Pancreas (tissue), 10 donors: ENCODE measurements at regions not wholly inside any gene's neighbourhood (a gene's known extent, or its start where the extent isn't known, plus 50 kb on each side); places are given as distances from the start of the nearest gene placed in this dataset.

Experiments
- ATAC-seq, 4 donors: fragments of 200-7000 bp; cut with Tn5 transposase; one replicate each; pipeline versions ENCODE4 v1.8.0 to v1.9.1; 2020; ENCODE audit warnings: mild to moderate bottlenecking in 4 of 4, moderate library complexity in 4 of 4
- DNase-seq, 6 donors: peaks; one replicate each; pipeline ENCODE4 v3.0.0-alpha.2; 2020
- FAIRE-seq: peaks from 2 replicates; lab custom pipeline; 2012; peaks lifted over from hg19 to GRCh38; lab: Jason Lieb, UNC
- H3K27ac ChIP-seq, 4 donors: fragments of 200-600 bp; sonication (generic); 1 replicate in 3 of 4; 2 replicates in 1 of 4; pipeline versions ENCODE4 v1.5.0 to v1.8.0; 2020
- H3K27me3 ChIP-seq, 4 donors: fragments of 200-600 bp; one replicate each; pipeline ENCODE4 v1.8.0; 2021
- H3K36me3 ChIP-seq, 3 donors: fragments of 200-600 bp; sonication (generic) in 1 of 3; one replicate each; pipeline versions ENCODE4 v1.5.0 to v1.8.0; 2020 to 2021
- H3K4me1 ChIP-seq, 3 donors: fragments of 200-600 bp; one replicate each; pipeline ENCODE4 v1.8.0; 2021
- H3K4me3 ChIP-seq, 4 donors: fragments of 200-600 bp; sonication (generic) in 2 of 4; one replicate each; pipeline versions ENCODE4 v1.5.0 to v1.8.0; 2020 to 2021
- H3K9me3 ChIP-seq, 4 donors: fragments of 200-600 bp; one replicate each; pipeline ENCODE4 v1.8.0; 2021
- WGBS, 2 donors: extraction: QIAGEN DNeasy Blood & Tissue Kit; methylation state at CpG; one replicate each; pipeline ENCODE4 v1.1.7; 2013; 5-methylcytosine and 5-hydroxymethylcytosine counted together
- intact Hi-C, 3 donors: fragments of 100-400 bp; cut with DNase I; formaldehyde crosslinking; loops; one replicate each; pipeline versions ENCODE4 v1.11.1 to v1.14.2; 2022
- TF ChIP-seq, protein P1 (sequence below), 4 donors: fragments of 200-600 bp; sonication (generic) in 3 of 4; IDR thresholded peaks; one replicate each; pipeline versions ENCODE4 v1.5.0 to v1.8.0; 2021; ENCODE audit warnings: antibody characterized with exemption in 4 of 4
- donor health status: healthy with polysubstance abuse.
- donor health status: DM: no; HTN: no; CAD: no; lungs with moderate emphysema.
- donor health status: DM: no; HTN: no; CAD: no.
- donor health status: control.
- donor health status: control.
- donor health status: Bipolar disorder and iron deficiency.
- donor health status: DM: yes; HTN: yes; CAD: no.
- donor health status: DM: no; HTN: no; CAD: no.
- donor health status: DM: no; HTN: no; CAD: no.
- donor health status: DM: yes; HTN: yes; CAD: no.

DNA sequence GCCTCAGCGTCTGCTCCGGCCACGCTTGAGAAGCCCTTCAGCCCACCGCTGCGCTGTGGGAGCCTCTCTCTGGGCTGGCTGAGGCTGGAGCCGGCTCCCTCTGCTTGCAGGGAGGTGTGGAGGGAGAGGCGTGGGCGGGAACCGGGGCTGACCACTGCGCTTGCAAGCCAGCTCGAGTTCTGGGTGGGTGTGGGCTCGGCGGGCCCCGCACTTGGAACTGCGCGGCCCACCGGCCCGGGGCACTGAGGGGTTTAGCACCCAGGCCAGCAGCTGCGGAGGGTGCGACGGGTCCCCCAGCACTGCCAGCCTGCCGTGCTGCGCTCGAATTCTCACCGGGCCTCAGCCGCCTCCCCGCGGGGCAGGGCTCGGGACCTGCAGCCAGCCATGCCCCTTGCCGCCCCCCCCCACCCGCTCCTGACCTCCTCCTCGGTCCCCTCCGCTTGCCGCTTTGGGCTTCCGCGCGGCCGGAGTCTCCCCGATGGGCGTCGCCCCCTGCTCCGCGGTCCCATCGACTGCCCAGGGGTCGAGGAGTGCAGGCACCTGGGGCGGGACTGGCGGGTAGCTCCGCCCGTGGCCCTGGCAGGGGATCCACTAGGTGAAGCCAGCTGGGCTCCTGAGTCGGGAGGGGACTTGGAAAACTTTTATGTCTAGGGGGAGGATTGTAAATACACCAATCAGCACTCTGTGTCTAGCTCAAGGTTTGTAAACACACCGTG lies 106.7 kb downstream of the RAP2B start:
- H3K27me3 ChIP-seq = no peaks in the 10 kb centered on the region
- TF ChIP-seq, protein P1, sequence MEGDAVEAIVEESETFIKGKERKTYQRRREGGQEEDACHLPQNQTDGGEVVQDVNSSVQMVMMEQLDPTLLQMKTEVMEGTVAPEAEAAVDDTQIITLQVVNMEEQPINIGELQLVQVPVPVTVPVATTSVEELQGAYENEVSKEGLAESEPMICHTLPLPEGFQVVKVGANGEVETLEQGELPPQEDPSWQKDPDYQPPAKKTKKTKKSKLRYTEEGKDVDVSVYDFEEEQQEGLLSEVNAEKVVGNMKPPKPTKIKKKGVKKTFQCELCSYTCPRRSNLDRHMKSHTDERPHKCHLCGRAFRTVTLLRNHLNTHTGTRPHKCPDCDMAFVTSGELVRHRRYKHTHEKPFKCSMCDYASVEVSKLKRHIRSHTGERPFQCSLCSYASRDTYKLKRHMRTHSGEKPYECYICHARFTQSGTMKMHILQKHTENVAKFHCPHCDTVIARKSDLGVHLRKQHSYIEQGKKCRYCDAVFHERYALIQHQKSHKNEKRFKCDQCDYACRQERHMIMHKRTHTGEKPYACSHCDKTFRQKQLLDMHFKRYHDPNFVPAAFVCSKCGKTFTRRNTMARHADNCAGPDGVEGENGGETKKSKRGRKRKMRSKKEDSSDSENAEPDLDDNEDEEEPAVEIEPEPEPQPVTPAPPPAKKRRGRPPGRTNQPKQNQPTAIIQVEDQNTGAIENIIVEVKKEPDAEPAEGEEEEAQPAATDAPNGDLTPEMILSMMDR (IDR thresholded peaks at IDR 0.05) = no peak
- no peak overlapping the region for H3K4me3 ChIP-seq
- WGBS, 2 donors = 90 to 93% methylated on average over 33 to 51 of the region's 51 CpGs
- no peaks in the 10 kb centered on the region for H3K4me1 ChIP-seq
- FAIRE-seq (no peak), ATAC-seq (no peak), DNase-seq (peak in 2 of 6 donors; percentile 14 to 64)
- intact Hi-C loops = no loop called here
- H3K9me3 ChIP-seq = no peaks in the 10 kb centered on the region
- H3K36me3 ChIP-seq = no peaks in the 10 kb centered on the region
- no peak overlapping the region for H3K27ac ChIP-seq

DNA sequence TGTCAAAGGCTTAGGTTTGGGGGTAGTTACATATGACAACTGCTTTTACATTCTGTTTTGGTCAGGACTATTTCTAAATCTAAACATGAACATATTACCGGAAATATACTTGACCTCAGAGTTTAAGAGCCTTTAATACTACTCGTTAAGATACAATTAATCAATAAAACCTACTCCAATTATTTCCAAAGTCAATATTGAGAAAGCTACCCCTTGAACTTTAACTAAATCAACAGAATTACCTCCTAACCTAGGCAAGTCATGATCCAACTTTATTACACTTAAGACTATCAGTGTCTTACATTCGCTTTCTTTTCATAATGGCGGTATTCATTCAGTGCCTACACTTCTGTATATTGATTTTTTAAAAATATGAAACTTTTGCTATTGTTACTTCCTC lies 107.7 kb downstream of the RAP2B start:
- FAIRE-seq = no peak
- Histone ChIP-seq H3K4me1 (no peaks in the 10 kb centered on the region), H3K27me3 (no peaks in the 10 kb centered on the region), H3K9me3 (no peaks in the 10 kb centered on the region), H3K4me3 (no peak overlapping the region), H3K27ac (no peak overlapping the region), H3K36me3 (no peaks in the 10 kb centered on the region)
- TF ChIP-seq, protein P1 (IDR thresholded peaks at IDR 0.05) = no peak
- DNase-seq = no peak
- 47 to 48% methylated on average over 4 of the region's 4 CpGs for WGBS, 2 donors
- ATAC-seq = no peak
- intact Hi-C loops = no loop called here

DNA sequence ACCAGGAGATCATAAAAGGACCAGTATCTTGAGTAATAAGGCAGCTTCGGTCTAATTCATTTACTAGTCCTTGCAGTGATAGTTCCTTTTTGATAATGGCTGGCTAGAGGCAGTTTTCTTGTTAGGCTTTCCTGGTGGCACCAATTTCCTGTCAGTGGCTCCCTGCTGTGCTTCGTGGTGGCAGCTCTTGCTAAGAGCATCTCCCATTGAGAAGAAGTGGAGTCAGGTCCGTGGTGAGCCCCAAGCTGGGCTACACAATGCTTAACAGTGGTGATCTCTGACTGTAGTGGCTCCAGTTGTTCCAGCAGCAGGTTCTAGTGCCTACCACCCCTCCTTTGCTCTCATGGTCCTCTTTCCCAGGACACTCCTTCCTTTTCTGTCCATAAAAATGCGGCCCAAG lies 111.2 kb downstream of the RAP2B start:
- TF ChIP-seq, protein P1 (IDR thresholded peaks at IDR 0.05) = no peak
- intact Hi-C loops = no loop called here
- no peak for DNase-seq
- H3K27me3 ChIP-seq = no peaks in the 10 kb centered on the region
- ATAC-seq = no peak
- H3K9me3 ChIP-seq = no peaks in the 10 kb centered on the region
- no peak overlapping the region for H3K27ac ChIP-seq
- WGBS, 2 donors = 53 to 77% methylated on average over 4 of the region's 4 CpGs
- no peaks in the 10 kb centered on the region for H3K36me3 ChIP-seq
- no peak for FAIRE-seq
- H3K4me3 ChIP-seq = no peak overlapping the region
- no peaks in the 10 kb centered on the region for H3K4me1 ChIP-seq

DNA sequence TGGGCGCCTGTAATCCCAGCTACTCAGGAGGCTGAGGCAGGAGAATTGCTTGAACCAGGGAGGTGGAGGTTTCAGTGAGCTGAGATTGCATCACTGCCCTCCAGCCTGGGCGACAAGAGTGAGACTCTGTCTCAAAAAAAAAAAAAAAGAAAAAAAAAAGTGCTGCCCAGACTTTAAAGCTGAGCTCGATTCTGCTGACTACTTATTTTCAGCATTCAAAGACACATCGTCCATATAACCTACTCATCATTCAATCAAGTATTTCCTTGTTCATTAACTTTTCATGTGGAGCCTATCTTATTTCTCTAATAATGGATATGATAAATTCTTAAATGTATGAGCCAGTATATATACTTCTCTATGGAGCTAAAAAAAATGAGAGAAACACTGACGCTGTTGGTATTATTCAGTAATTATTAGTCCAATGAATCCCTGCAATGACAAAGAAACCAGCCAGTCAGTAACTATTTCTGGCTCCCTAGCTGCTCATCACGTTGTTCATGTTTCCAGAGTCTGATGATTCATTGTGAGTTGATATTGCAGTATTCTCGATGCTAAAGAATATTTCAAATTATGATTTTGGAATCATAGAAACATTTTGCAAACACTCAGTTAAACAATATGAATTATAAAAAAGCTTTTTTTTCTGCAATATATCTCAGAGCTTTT lies 111.9 kb downstream of the RAP2B start:
- DNase-seq (no peak), ATAC-seq (peak in 1 of 4 donors; percentile 35), FAIRE-seq (no peak)
- intact Hi-C loops = no loop called here
- Histone ChIP-seq H3K27me3 (no peaks in the 10 kb centered on the region), H3K9me3 (no peaks in the 10 kb centered on the region), H3K36me3 (no peaks in the 10 kb centered on the region), H3K27ac (no peak overlapping the region), H3K4me1 (no peaks in the 10 kb centered on the region), H3K4me3 (no peak overlapping the region)
- TF ChIP-seq, protein P1 (IDR thresholded peaks at IDR 0.05) = no peak
- WGBS, 2 donors = 49 to 68% methylated on average over 7 of the region's 7 CpGs

DNA sequence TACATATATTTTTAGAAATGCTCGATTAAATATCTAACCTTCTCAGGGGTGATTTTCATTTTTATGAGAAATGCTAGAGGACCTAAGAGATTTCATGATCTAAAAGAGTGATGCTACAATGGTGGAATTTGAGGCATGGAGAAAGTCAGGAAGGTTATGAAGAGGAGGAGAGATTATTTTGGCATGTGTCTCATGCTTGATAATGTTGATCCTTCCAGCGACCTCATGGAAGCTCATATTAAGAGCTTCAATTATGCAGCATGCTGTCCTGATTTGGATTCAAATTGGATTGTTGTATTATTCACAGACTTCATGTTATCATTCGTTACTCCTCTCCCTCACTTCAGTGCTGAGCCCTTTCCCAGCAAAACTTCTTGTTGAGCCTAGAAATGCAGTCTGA lies 112.5 kb downstream of the RAP2B start:
- Histone ChIP-seq H3K27ac (no peak overlapping the region), H3K27me3 (no peaks in the 10 kb centered on the region), H3K4me1 (no peaks in the 10 kb centered on the region), H3K36me3 (no peaks in the 10 kb centered on the region), H3K9me3 (no peaks in the 10 kb centered on the region), H3K4me3 (no peak overlapping the region)
- FAIRE-seq (no peak), DNase-seq (no peak), ATAC-seq (no peak)
- 40 to 50% methylated on average over 3 of the region's 3 CpGs for WGBS, 2 donors
- intact Hi-C loops = no loop called here
- TF ChIP-seq, protein P1 (IDR thresholded peaks at IDR 0.05) = no peak
